D721Med (cell line): ENCODE measurements at regions not wholly inside any gene's neighbourhood (a gene's known extent, or its start where the extent isn't known, plus 50 kb on each side); places are given as distances from the start of the nearest gene placed in this dataset.

Experiments
- DNase-seq: peaks from one replicate; pipeline ENCODE4 v3.0.0; 2011; ENCODE audit warnings: low spot score; ENCODE audit not compliant: insufficient read length
- FAIRE-seq: peaks from 2 replicates; lab custom pipeline; 2011; peaks lifted over from hg19 to GRCh38; lab: Jason Lieb, UNC
- CTCF ChIP-seq: IDR thresholded peaks from 2 replicates; pipeline ENCODE4 v1.5.1; 2012; ENCODE audit warnings: mild to moderate bottlenecking, control low read depth; ENCODE audit not compliant: insufficient read depth; ENCODE audit errors: missing control alignments

GRCh38 chr11:133740963-133741362 is 104.3 kb downstream of the SPATA19 start:
- DNase-seq (no peak), FAIRE-seq (no peak)
- TF ChIP-seq CTCF: no peak

GRCh38 chr11:133739481-133739880 is 105.8 kb downstream of the SPATA19 start:
- no peak for TF ChIP-seq CTCF
- FAIRE-seq (no peak), DNase-seq (no peak)

- FAIRE-seq (no peak), DNase-seq (no peak)
- no peak for TF ChIP-seq CTCF
These were observed 106.7 kb downstream of the SPATA19 start for GRCh38 chr11:133738624-133739023.

GRCh38 chr11:133733631-133734030 is 111.7 kb downstream of the SPATA19 start:
- FAIRE-seq (no peak), DNase-seq (no peak)
- TF ChIP-seq CTCF: no peak

- DNase-seq (no peak), FAIRE-seq (no peak)
- no peak for TF ChIP-seq CTCF
These were observed 113.1 kb downstream of the SPATA19 start for GRCh38 chr11:133732109-133732674.

- no peak for TF ChIP-seq CTCF
- no peak for DNase-seq
- FAIRE-seq: no peak
These were observed 117.5 kb downstream of the SPATA19 start for GRCh38 chr11:133727774-133728173.

- FAIRE-seq (peak; percentile 16), DNase-seq (no peak)
- TF ChIP-seq CTCF: no peak
These were observed 118.8 kb downstream of the SPATA19 start for GRCh38 chr11:133726542-133726941.
